ENCODE measurements at regions not wholly inside any gene's neighbourhood (a gene's known extent, or its start where the extent isn't known, plus 50 kb on each side); places are given as distances from the start of the nearest gene placed in this dataset.
A peak's percentile ranks its signal among the peaks of the same experiment; 100 is the strongest.

DNA sequence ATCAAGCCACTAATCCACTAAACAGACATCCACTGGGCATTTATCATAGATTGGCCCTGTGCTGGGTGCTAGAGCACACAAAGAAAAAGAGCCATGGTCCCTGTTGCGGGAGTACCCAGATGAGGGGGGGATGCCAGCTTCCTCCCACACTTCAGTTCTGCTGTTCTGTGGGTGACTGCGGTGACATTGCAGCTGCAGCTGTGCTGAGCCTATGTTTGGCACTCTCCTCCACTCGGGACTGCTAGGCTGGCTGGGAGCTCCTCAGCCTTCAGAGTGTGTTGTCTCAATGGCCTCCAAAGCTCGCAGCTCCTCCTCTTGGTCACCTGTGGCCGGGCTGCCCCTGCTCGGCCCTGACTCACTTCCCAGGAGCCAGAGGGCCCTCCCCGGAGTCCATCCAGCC, 173.2 kb downstream of the CLCN4 start:
- no peak for DNase-seq (ENCODE audit: low read depth)
- TF ChIP-seq, protein P1, sequence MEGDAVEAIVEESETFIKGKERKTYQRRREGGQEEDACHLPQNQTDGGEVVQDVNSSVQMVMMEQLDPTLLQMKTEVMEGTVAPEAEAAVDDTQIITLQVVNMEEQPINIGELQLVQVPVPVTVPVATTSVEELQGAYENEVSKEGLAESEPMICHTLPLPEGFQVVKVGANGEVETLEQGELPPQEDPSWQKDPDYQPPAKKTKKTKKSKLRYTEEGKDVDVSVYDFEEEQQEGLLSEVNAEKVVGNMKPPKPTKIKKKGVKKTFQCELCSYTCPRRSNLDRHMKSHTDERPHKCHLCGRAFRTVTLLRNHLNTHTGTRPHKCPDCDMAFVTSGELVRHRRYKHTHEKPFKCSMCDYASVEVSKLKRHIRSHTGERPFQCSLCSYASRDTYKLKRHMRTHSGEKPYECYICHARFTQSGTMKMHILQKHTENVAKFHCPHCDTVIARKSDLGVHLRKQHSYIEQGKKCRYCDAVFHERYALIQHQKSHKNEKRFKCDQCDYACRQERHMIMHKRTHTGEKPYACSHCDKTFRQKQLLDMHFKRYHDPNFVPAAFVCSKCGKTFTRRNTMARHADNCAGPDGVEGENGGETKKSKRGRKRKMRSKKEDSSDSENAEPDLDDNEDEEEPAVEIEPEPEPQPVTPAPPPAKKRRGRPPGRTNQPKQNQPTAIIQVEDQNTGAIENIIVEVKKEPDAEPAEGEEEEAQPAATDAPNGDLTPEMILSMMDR (IDR thresholded peaks at IDR 0.05; ENCODE audit: insufficient read depth, low read depth, low read length): no peak
- no peak overlapping the region for H3K4me3 ChIP-seq (ENCODE audit: low read depth, low read length)

DNA sequence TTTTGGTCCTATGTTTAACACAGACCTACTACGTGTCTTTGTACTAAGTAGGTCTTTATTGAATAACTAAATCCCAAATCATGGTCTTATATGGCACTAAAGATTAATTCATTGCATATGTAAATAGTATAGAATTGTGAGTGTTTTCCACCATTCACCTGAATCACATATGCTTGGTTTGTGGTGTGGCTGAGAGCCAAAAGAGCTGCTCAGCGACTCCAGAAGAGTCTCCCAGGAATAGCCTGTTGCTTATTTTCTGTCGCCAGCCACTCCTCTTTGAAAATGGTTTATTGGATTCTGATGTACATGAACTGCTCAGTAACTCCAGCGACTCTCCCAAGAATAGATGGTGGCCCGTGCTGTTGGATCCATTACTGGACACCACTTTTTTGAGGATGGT, 184.5 kb downstream of the CLCN4 start:
- TF ChIP-seq, protein P1 (IDR thresholded peaks at IDR 0.05; ENCODE audit: insufficient read depth, low read depth, low read length): no peak
- DNase-seq (ENCODE audit: low read depth): no peak
- H3K4me3 ChIP-seq (ENCODE audit: low read depth, low read length): no peak overlapping the region

DNA sequence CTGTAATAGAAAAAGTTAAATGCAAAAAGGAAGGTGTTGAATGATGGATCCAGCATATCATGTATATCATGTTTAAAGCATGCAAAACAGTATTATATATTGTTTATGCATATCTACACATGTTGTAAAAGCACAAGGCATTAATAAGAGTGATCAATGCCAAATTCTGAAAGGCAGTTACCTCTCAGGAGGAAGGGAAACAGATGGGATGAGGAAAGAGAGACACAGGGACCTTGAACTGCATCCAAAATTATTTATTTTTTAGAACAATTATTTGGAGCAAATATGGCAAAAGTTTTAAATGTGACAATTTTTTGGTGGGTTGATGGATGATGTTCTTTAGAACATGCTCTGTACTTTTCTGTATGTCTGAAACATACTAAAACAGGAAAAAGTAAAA, 193.4 kb downstream of the CLCN4 start:
- no peak for DNase-seq (ENCODE audit: low read depth)
- TF ChIP-seq, protein P1 (IDR thresholded peaks at IDR 0.05; ENCODE audit: insufficient read depth, low read depth, low read length): no peak
- no peak overlapping the region for H3K4me3 ChIP-seq (ENCODE audit: low read depth, low read length)

DNA sequence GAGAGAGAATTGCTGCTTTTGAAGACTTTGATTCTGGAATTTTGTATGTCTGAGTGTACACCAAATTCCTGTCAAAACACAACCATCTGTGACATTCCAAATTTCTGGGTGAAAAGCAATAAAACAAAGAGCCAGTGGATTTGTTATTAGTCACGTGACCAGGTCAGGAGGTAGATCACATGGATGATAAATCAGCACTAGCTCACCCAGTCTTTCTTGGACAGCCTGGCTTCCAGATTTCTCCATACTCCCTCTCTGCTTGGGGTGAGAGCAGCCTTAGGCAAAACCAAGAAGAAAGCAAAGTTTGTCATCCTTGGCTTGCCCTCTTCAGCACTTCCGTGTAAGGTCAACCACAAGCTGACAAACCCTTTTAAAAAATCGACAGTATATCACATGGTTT, 194.2 kb downstream of the CLCN4 start:
- H3K4me3 ChIP-seq (ENCODE audit: low read depth, low read length): no peak overlapping the region
- DNase-seq (ENCODE audit: low read depth): peak; percentile 29
- TF ChIP-seq, protein P1 (IDR thresholded peaks at IDR 0.05; ENCODE audit: insufficient read depth, low read depth, low read length): no peak

DNA sequence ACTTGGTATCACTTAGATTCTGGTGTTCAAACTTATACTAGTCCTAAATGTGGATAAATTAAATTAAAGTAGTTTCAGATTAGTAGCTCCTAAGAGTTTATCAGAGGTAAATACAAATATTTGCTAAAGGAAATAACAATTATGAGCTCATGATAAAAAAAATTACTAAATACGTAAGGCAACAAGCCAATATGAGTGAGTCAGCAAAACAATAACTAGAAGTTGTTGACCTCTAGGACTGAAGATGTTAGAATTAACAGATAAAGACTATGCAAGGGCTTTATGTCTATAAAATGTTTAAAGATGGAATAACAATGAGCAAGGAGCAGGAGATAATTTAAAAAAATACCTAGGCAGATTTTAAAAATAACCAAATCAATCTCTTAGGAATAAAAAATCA, 195.8 kb downstream of the CLCN4 start:
- no peak overlapping the region for H3K4me3 ChIP-seq (ENCODE audit: low read depth, low read length)
- DNase-seq (ENCODE audit: low read depth): peak; percentile 13
- TF ChIP-seq, protein P1 (IDR thresholded peaks at IDR 0.05; ENCODE audit: insufficient read depth, low read depth, low read length): no peak

DNA sequence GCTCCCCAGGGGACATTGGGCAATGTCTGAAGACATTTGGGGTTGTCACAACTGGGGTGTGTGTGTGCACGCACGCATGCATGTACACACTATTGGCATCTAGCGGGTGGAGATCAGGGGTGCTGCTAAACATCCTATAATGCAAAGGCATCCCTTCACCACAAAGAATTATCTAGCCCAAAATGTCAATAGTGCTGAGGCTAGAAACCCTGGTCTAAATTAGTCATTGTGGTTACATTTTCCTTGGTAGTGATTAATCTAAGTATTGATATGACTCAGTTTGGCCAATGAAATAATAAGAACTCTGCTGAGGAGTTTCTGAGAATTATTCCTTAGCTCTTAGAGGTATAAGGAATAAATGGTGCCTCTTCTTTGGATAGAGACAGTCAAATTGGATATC, 200.2 kb downstream of the CLCN4 start:
- H3K4me3 ChIP-seq (ENCODE audit: low read depth, low read length): no peak overlapping the region
- DNase-seq (ENCODE audit: low read depth): no peak
- TF ChIP-seq, protein P1 (IDR thresholded peaks at IDR 0.05; ENCODE audit: insufficient read depth, low read depth, low read length): no peak

DNA sequence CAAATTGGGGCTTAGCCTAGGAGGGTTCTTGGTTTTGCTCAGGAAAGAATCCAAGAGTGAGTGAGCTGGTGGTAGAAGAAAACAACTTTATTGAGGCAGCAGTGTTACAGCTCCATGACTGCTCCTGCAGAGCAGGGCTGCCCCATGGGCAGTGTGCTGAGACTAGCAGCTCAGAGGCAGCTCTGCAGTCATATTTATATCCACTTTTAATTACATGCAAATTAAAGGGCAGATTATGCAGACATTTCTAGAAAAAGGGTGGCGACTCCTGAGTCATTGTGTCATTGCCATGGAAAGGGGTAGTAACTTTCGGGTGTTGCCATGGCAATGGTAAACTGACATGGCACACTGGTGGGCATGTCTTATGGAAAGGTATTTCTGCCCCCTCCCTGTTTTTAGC, 202.2 kb downstream of the CLCN4 start:
- no peak for DNase-seq (ENCODE audit: low read depth)
- TF ChIP-seq, protein P1 (IDR thresholded peaks at IDR 0.05; ENCODE audit: insufficient read depth, low read depth, low read length): no peak

More for the DNA sequence above, 202.2 kb downstream of the CLCN4 start:
- H3K4me3 ChIP-seq (ENCODE audit: low read depth, low read length): no peak overlapping the region
